ENCODE measurements at regions not wholly inside any gene's neighbourhood (a gene's known extent, or its start where the extent isn't known, plus 50 kb on each side); places are given as distances from the start of the nearest gene placed in this dataset.

DNA sequence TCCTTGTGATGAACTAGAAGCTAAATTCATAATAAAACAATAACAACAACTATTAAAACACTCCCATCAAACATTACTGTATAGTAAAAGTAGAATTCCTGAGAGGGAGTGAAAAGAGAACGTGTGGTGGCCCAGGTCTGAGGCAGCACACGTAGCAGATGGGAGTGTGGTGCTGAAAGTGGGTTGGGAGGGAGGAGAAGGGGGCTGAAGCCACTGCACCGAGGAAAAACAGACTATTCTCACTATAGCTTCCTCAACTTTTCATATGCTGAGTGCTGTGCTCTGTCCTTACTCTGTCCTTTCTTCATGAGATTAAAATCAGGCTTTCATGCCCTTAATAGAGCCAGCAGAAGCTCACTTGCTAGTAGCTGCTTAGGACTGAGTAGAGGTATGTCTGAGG is 170.9 kb downstream of the PCSK1 start:
- TF ChIP-seq, protein P1, sequence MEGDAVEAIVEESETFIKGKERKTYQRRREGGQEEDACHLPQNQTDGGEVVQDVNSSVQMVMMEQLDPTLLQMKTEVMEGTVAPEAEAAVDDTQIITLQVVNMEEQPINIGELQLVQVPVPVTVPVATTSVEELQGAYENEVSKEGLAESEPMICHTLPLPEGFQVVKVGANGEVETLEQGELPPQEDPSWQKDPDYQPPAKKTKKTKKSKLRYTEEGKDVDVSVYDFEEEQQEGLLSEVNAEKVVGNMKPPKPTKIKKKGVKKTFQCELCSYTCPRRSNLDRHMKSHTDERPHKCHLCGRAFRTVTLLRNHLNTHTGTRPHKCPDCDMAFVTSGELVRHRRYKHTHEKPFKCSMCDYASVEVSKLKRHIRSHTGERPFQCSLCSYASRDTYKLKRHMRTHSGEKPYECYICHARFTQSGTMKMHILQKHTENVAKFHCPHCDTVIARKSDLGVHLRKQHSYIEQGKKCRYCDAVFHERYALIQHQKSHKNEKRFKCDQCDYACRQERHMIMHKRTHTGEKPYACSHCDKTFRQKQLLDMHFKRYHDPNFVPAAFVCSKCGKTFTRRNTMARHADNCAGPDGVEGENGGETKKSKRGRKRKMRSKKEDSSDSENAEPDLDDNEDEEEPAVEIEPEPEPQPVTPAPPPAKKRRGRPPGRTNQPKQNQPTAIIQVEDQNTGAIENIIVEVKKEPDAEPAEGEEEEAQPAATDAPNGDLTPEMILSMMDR (IDR thresholded peaks at IDR 0.05), result no peak
- TF ChIP-seq POLR2AphosphoS5 (IDR thresholded peaks at IDR 0.05; ENCODE audit: low read depth, low read length) (no peak), TCF7L2 (IDR thresholded peaks at IDR 0.05; ENCODE audit: low read depth, low read length) (no peak)
